ENCODE measurements at regions not wholly inside any gene's neighbourhood (a gene's known extent, or its start where the extent isn't known, plus 50 kb on each side); places are given as distances from the start of the nearest gene placed in this dataset.

- TF ChIP-seq CTCF (IDR thresholded peaks at IDR 0.05) (no peak), POLR2A (IDR thresholded peaks at IDR 0.05) (no peak)
These were observed 413.9 kb downstream of the SHQ1 start for GRCh38 chr3:72434296-72434695.
